SK-N-SH treated with all-trans-retinoic acid at 6 μM for 48 hours (cell line): ENCODE measurements at regions not wholly inside any gene's neighbourhood (a gene's known extent, or its start where the extent isn't known, plus 50 kb on each side); places are given as distances from the start of the nearest gene placed in this dataset.

ENCODE experiments used
- ATAC-seq: fragments of 200-7000 bp; cut with Tn5 transposase; 3 replicates; pipeline ENCODE4 v1.9.1; 2020; ENCODE audit warnings: mild to moderate bottlenecking, moderate library complexity
- ARNTL ChIP-seq: fragments of 450-650 bp; formaldehyde crosslinking; IDR thresholded peaks from 2 replicates; pipeline ENCODE4 v1.5.0; 2020; ENCODE audit warnings: low read depth, mild to moderate bottlenecking, moderate library complexity, borderline replicate concordance
- BACH2 ChIP-seq: fragments of 250-450 bp; sonication (Bioruptor Pico); IDR thresholded peaks from 2 replicates; pipeline ENCODE4 v1.9.0; 2021; ENCODE audit warnings: mild to moderate bottlenecking, borderline replicate concordance
- CSDC2 ChIP-seq: fragments of 250-450 bp; sonication (Bioruptor Pico); IDR thresholded peaks from 2 replicates; pipeline ENCODE4 v1.5.0; 2020; ENCODE audit warnings: mild to moderate bottlenecking, moderate library complexity
- GLIS3 ChIP-seq: fragments of 250-450 bp; sonication (Bioruptor Pico); IDR thresholded peaks from 2 replicates; pipeline ENCODE4 v1.5.0; 2020; ENCODE audit warnings: mild to moderate bottlenecking, moderate library complexity
- OSR1 ChIP-seq: fragments of 250-450 bp; sonication (Bioruptor Pico); IDR thresholded peaks from 2 replicates; pipeline ENCODE4 v1.8.0; 2022; ENCODE audit warnings: moderate library complexity, mild to moderate bottlenecking, inconsistent platforms
- PATZ1 ChIP-seq: fragments of 250-450 bp; sonication (Bioruptor Pico); IDR thresholded peaks from 2 replicates; pipeline ENCODE4 v1.8.0; 2020; ENCODE audit warnings: mild to moderate bottlenecking, moderate library complexity, borderline replicate concordance
- PPARA ChIP-seq: fragments of 250-450 bp; sonication (Bioruptor Pico); IDR thresholded peaks from 2 replicates; pipeline ENCODE4 v1.5.0; 2020; ENCODE audit warnings: mild to moderate bottlenecking, borderline replicate concordance
- RARB ChIP-seq: fragments of 250-450 bp; sonication (Bioruptor Pico); IDR thresholded peaks from 2 replicates; pipeline ENCODE4 v1.8.0; 2021; ENCODE audit warnings: mild to moderate bottlenecking, moderate library complexity
- SNAI2 ChIP-seq: fragments of 250-450 bp; sonication (Bioruptor Pico); IDR thresholded peaks from 2 replicates; pipeline ENCODE4 v1.5.0; 2020; ENCODE audit warnings: mild to moderate bottlenecking, moderate library complexity
- TCF4 ChIP-seq: fragments of 250-450 bp; sonication (Bioruptor Pico); IDR thresholded peaks from 2 replicates; pipeline ENCODE4 v1.8.0; 2021; ENCODE audit warnings: mild to moderate bottlenecking, moderate library complexity, borderline replicate concordance
- TOX ChIP-seq: fragments of 250-450 bp; sonication (Bioruptor Pico); IDR thresholded peaks from 2 replicates; pipeline ENCODE4 v1.8.0; 2021; ENCODE audit warnings: mild to moderate bottlenecking, moderate library complexity, borderline replicate concordance
- ZC3H10 ChIP-seq: fragments of 250-450 bp; sonication (Bioruptor Pico); IDR thresholded peaks from 2 replicates; pipeline ENCODE4 v1.5.1; 2021; ENCODE audit warnings: mild to moderate bottlenecking, moderate library complexity
- ZFP3 ChIP-seq: fragments of 250-450 bp; sonication (Bioruptor Pico); IDR thresholded peaks from 2 replicates; pipeline ENCODE4 v1.5.0; 2020; ENCODE audit warnings: mild to moderate bottlenecking, moderate library complexity
- ZNF565 ChIP-seq: fragments of 450-650 bp; formaldehyde crosslinking; conservative IDR thresholded peaks from 2 replicates; pipeline ENCODE4 v1.5.0; 2020; ENCODE audit warnings: low read depth, mild to moderate bottlenecking, moderate library complexity
- ZNF70 ChIP-seq: fragments of 450-650 bp; formaldehyde crosslinking; IDR thresholded peaks from 2 replicates; pipeline ENCODE4 v1.5.0; 2020; ENCODE audit warnings: mild to moderate bottlenecking, moderate library complexity
- ZNF8 ChIP-seq: fragments of 450-650 bp; formaldehyde crosslinking; IDR thresholded peaks from 2 replicates; pipeline ENCODE4 v1.5.0; 2020; ENCODE audit warnings: mild to moderate bottlenecking, moderate library complexity
- TF ChIP-seq, protein P1 (sequence below): fragments of 250-450 bp; sonication (Bioruptor Pico); IDR thresholded peaks from 2 replicates; pipeline ENCODE4 v1.8.0; 2021; ENCODE audit warnings: low read depth, mild to moderate bottlenecking, moderate library complexity, borderline replicate concordance
- TF ChIP-seq, protein P2 (sequence below): fragments of 250-450 bp; sonication (Bioruptor Pico); IDR thresholded peaks from 2 replicates; pipeline ENCODE4 v1.5.0; 2020; ENCODE audit warnings: mild to moderate bottlenecking, moderate library complexity
- TF ChIP-seq, protein P3 (sequence below): fragments of 250-450 bp; sonication (Bioruptor Pico); IDR thresholded peaks from 2 replicates; pipeline ENCODE4 v1.5.1; 2020; ENCODE audit warnings: low read depth, mild to moderate bottlenecking, moderate library complexity
- TF ChIP-seq, protein P4 (sequence below): fragments of 250-450 bp; sonication (Bioruptor Pico); IDR thresholded peaks from 2 replicates; pipeline ENCODE4 v1.5.1; 2021; ENCODE audit warnings: mild to moderate bottlenecking, moderate library complexity

GRCh38 chr21:27589781-27590180 is 622.9 kb upstream of the ADAMTS5 start:
- ATAC-seq = no peak
- no peak for TF ChIP-seq ZC3H10 (CRISPR knock-in tag)
- no peak for TF ChIP-seq RARB (CRISPR knock-in tag)
- no peak for TF ChIP-seq OSR1 (CRISPR knock-in tag)
- TF ChIP-seq TCF4 (CRISPR knock-in tag) = no peak
- TF ChIP-seq, protein P1, sequence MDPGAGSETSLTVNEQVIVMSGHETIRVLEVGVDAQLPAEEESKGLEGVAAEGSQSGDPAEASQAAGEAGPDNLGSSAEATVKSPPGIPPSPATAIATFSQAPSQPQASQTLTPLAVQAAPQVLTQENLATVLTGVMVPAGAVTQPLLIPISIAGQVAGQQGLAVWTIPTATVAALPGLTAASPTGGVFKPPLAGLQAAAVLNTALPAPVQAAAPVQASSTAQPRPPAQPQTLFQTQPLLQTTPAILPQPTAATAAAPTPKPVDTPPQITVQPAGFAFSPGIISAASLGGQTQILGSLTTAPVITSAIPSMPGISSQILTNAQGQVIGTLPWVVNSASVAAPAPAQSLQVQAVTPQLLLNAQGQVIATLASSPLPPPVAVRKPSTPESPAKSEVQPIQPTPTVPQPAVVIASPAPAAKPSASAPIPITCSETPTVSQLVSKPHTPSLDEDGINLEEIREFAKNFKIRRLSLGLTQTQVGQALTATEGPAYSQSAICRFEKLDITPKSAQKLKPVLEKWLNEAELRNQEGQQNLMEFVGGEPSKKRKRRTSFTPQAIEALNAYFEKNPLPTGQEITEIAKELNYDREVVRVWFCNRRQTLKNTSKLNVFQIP = no peak
- TF ChIP-seq GLIS3 (CRISPR knock-in tag) = no peak
- no peak for TF ChIP-seq SNAI2 (CRISPR knock-in tag)
- TF ChIP-seq PPARA (CRISPR knock-in tag) = no peak
- TF ChIP-seq ZNF8 (CRISPR knock-in tag) = no peak
- TF ChIP-seq ZFP3 (CRISPR knock-in tag) = no peak
- no peak for TF ChIP-seq BACH2 (CRISPR knock-in tag)
- TF ChIP-seq CSDC2 (CRISPR knock-in tag) = no peak
- TF ChIP-seq PATZ1 = no peak

- ATAC-seq = no peak
- TF ChIP-seq, protein P2, sequence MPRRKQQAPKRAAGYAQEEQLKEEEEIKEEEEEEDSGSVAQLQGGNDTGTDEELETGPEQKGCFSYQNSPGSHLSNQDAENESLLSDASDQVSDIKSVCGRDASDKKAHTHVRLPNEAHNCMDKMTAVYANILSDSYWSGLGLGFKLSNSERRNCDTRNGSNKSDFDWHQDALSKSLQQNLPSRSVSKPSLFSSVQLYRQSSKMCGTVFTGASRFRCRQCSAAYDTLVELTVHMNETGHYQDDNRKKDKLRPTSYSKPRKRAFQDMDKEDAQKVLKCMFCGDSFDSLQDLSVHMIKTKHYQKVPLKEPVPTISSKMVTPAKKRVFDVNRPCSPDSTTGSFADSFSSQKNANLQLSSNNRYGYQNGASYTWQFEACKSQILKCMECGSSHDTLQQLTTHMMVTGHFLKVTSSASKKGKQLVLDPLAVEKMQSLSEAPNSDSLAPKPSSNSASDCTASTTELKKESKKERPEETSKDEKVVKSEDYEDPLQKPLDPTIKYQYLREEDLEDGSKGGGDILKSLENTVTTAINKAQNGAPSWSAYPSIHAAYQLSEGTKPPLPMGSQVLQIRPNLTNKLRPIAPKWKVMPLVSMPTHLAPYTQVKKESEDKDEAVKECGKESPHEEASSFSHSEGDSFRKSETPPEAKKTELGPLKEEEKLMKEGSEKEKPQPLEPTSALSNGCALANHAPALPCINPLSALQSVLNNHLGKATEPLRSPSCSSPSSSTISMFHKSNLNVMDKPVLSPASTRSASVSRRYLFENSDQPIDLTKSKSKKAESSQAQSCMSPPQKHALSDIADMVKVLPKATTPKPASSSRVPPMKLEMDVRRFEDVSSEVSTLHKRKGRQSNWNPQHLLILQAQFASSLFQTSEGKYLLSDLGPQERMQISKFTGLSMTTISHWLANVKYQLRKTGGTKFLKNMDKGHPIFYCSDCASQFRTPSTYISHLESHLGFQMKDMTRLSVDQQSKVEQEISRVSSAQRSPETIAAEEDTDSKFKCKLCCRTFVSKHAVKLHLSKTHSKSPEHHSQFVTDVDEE (CRISPR knock-in tag) = no peak
- TF ChIP-seq PPARA (CRISPR knock-in tag) (no peak), ARNTL (CRISPR knock-in tag) (no peak), ZNF70 (no peak), TOX (CRISPR knock-in tag) (no peak), ZC3H10 (CRISPR knock-in tag) (no peak), ZNF565 (CRISPR knock-in tag) (no peak), ZNF8 (CRISPR knock-in tag) (no peak), GLIS3 (CRISPR knock-in tag) (no peak), RARB (CRISPR knock-in tag) (no peak), OSR1 (CRISPR knock-in tag) (no peak)
- TF ChIP-seq, protein P1 = no peak
- TF ChIP-seq, protein P3, sequence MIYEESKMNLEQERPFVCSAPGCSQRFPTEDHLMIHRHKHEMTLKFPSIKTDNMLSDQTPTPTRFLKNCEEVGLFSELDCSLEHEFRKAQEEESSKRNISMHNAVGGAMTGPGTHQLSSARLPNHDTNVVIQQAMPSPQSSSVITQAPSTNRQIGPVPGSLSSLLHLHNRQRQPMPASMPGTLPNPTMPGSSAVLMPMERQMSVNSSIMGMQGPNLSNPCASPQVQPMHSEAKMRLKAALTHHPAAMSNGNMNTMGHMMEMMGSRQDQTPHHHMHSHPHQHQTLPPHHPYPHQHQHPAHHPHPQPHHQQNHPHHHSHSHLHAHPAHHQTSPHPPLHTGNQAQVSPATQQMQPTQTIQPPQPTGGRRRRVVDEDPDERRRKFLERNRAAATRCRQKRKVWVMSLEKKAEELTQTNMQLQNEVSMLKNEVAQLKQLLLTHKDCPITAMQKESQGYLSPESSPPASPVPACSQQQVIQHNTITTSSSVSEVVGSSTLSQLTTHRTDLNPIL (CRISPR knock-in tag) = no peak
These were observed 620.1 kb upstream of the ADAMTS5 start for GRCh38 chr21:27586986-27587385.

- no peak for ATAC-seq
- TF ChIP-seq ZNF8 (CRISPR knock-in tag) = no peak
- TF ChIP-seq ZNF565 (CRISPR knock-in tag) = no peak
- no peak for TF ChIP-seq ZC3H10 (CRISPR knock-in tag)
- TF ChIP-seq PATZ1 = no peak
- TF ChIP-seq, protein P4, sequence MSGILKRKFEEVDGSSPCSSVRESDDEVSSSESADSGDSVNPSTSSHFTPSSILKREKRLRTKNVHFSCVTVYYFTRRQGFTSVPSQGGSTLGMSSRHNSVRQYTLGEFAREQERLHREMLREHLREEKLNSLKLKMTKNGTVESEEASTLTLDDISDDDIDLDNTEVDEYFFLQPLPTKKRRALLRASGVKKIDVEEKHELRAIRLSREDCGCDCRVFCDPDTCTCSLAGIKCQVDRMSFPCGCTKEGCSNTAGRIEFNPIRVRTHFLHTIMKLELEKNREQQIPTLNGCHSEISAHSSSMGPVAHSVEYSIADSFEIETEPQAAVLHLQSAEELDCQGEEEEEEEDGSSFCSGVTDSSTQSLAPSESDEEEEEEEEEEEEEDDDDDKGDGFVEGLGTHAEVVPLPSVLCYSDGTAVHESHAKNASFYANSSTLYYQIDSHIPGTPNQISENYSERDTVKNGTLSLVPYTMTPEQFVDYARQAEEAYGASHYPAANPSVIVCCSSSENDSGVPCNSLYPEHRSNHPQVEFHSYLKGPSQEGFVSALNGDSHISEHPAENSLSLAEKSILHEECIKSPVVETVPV = no peak
- TF ChIP-seq ZNF70 = no peak
These were observed 619.4 kb upstream of the ADAMTS5 start for GRCh38 chr21:27586326-27586725.
